GM23338 (cell line): ENCODE measurements at regions not wholly inside any gene's neighbourhood (a gene's known extent, or its start where the extent isn't known, plus 50 kb on each side); places are given as distances from the start of the nearest gene placed in this dataset.

ENCODE experiments used
- ATAC-seq: fragments of 200-7000 bp; cut with Tn5 transposase; 3 replicates; pipeline ENCODE4 v1.9.1; 2020
- DNase-seq: peaks from one replicate; pipeline ENCODE4 v3.0.0-alpha.2; 2015; ENCODE audit warnings: low spot score
- H2AFZ ChIP-seq: fragments of 200-600 bp; sonication (generic); 2 replicates; pipeline ENCODE4 v1.8.0; 2016; ENCODE audit warnings: antibody characterized with exemption, mild to moderate bottlenecking, moderate library complexity
- H3F3A ChIP-seq: fragments of 200-600 bp; sonication (generic); replicated peaks from 2 replicates; pipeline ENCODE4 v1.8.0; 2017; ENCODE audit warnings: antibody characterized with exemption, mixed run types, low read depth
- H3K27ac ChIP-seq: fragments of 200-600 bp; sonication (generic); 2 replicates; pipeline ENCODE4 v1.6.1; 2016; ENCODE audit warnings: low read depth
- H3K27me3 ChIP-seq: fragments of 200-600 bp; sonication (generic); 2 replicates; pipeline ENCODE4 v1.8.0; 2016; ENCODE audit warnings: mild to moderate bottlenecking, mixed run types, moderate library complexity; ENCODE audit not compliant: insufficient read depth
- H3K36me3 ChIP-seq: fragments of 200-600 bp; sonication (generic); 2 replicates; pipeline ENCODE4 v1.8.0; 2016; ENCODE audit warnings: mild to moderate bottlenecking; ENCODE audit not compliant: insufficient read depth
- H3K4me1 ChIP-seq: fragments of 200-600 bp; sonication (generic); 2 replicates; pipeline ENCODE4 v1.8.0; 2016; ENCODE audit warnings: mild to moderate bottlenecking, moderate library complexity; ENCODE audit not compliant: insufficient read depth
- H3K4me2 ChIP-seq: fragments of 200-600 bp; sonication (generic); 2 replicates; pipeline ENCODE4 v1.7.1; 2017; ENCODE audit warnings: mixed run types
- H3K4me3 ChIP-seq: fragments of 200-600 bp; sonication (generic); 2 replicates; pipeline ENCODE4 v1.6.1; 2016; ENCODE audit warnings: mixed run types
- H3K79me2 ChIP-seq: fragments of 200-600 bp; sonication (generic); replicated peaks from 2 replicates; pipeline ENCODE4 v1.8.0; 2017; ENCODE audit warnings: mild to moderate bottlenecking; ENCODE audit not compliant: insufficient read depth
- H3K9me2 ChIP-seq: fragments of 200-600 bp; sonication (generic); 2 replicates; pipeline ENCODE4 v1.8.0; 2017; ENCODE audit not compliant: insufficient read depth
- H4K20me1 ChIP-seq: fragments of 200-600 bp; sonication (generic); replicated peaks from 2 replicates; pipeline ENCODE4 v1.8.0; 2017; ENCODE audit warnings: mild to moderate bottlenecking; ENCODE audit not compliant: insufficient read depth
- H3K27ac Mint-ChIP-seq: 2 replicates; pipeline ENCODE4 v1.8.0; 2020; ENCODE audit warnings: inconsistent platforms, mild to moderate bottlenecking, moderate library complexity, mixed read lengths
- H3K27me3 Mint-ChIP-seq: 3 replicates; pipeline ENCODE4 v1.8.0; 2022; ENCODE audit warnings: low read depth, mild to moderate bottlenecking, moderate library complexity, mixed read lengths, inconsistent platforms; ENCODE audit not compliant: insufficient read depth, poor library complexity
- H3K36me3 Mint-ChIP-seq: 3 replicates; pipeline ENCODE4 v1.8.0; 2021; ENCODE audit warnings: low read depth, mild to moderate bottlenecking, inconsistent platforms, moderate library complexity, mixed read lengths
- H3K4me1 Mint-ChIP-seq: 3 replicates; pipeline ENCODE4 v1.8.0; 2020; ENCODE audit warnings: mild to moderate bottlenecking, inconsistent platforms, mixed read lengths
- H3K4me3 Mint-ChIP-seq: 3 replicates; pipeline ENCODE4 v1.8.0; 2021; ENCODE audit warnings: moderate library complexity, mild to moderate bottlenecking, inconsistent platforms, mixed read lengths
- H3K9me3 Mint-ChIP-seq: 3 replicates; pipeline ENCODE4 v1.8.0; 2020; ENCODE audit warnings: moderate library complexity, mild to moderate bottlenecking, inconsistent platforms, mixed read lengths
- CREB1 ChIP-seq: fragments of 250-450 bp; sonication (Bioruptor Pico); IDR thresholded peaks from 2 replicates; pipeline ENCODE4 v1.5.0; 2020; ENCODE audit warnings: low read depth, mild to moderate bottlenecking, moderate library complexity
- JUNB ChIP-seq: IDR thresholded peaks from one replicate; pipeline ENCODE4 v1.6.1; 2016; ENCODE audit warnings: antibody characterized with exemption; ENCODE audit not compliant: unreplicated experiment
- NANOG ChIP-seq: IDR thresholded peaks from 2 replicates; pipeline ENCODE4 v1.6.1; 2016; ENCODE audit warnings: antibody characterized with exemption, borderline replicate concordance
- POLR2AphosphoS5 ChIP-seq: IDR thresholded peaks from 2 replicates; pipeline ENCODE4 v1.6.1; 2016; ENCODE audit warnings: antibody characterized with exemption, low read depth
- TF ChIP-seq, protein P1 (sequence below): IDR thresholded peaks from one replicate; pipeline ENCODE4 v1.6.1; 2018; ENCODE audit warnings: antibody characterized with exemption; ENCODE audit not compliant: unreplicated experiment
- TF ChIP-seq, protein P2 (sequence below), 2 experiments: fragments of 200-600 bp in 1 of 2; sonication (generic) in 1 of 2; conservative IDR thresholded peaks; 2 replicates each; pipeline versions ENCODE4 v1.5.1 to v1.6.1; 2016 to 2017; ENCODE audit warnings: antibody characterized with exemption in 2 of 2, low read depth in 2 of 2, mild to moderate bottlenecking in 2 of 2, moderate library complexity in 1 of 2

DNA sequence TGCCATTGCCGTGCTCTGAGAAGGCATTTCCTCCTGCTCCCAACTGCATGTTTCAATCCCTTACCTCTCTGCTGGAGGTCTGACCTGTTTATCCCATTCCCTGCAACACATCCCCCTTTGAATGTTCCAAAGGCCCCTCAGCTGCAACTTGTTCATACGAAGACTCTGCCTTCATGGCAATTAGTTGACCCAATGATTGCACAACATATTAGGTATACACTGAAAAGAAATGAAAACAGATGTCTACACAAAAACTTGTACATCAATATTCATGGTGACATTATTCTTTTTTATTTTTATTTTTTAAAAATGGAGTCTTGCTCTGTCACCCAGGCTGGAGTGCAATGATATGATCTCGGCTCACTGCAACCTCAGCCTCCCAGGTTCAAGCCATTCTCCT, 54.9 kb upstream of the STX18 start (continued):
- TF ChIP-seq, protein P1, sequence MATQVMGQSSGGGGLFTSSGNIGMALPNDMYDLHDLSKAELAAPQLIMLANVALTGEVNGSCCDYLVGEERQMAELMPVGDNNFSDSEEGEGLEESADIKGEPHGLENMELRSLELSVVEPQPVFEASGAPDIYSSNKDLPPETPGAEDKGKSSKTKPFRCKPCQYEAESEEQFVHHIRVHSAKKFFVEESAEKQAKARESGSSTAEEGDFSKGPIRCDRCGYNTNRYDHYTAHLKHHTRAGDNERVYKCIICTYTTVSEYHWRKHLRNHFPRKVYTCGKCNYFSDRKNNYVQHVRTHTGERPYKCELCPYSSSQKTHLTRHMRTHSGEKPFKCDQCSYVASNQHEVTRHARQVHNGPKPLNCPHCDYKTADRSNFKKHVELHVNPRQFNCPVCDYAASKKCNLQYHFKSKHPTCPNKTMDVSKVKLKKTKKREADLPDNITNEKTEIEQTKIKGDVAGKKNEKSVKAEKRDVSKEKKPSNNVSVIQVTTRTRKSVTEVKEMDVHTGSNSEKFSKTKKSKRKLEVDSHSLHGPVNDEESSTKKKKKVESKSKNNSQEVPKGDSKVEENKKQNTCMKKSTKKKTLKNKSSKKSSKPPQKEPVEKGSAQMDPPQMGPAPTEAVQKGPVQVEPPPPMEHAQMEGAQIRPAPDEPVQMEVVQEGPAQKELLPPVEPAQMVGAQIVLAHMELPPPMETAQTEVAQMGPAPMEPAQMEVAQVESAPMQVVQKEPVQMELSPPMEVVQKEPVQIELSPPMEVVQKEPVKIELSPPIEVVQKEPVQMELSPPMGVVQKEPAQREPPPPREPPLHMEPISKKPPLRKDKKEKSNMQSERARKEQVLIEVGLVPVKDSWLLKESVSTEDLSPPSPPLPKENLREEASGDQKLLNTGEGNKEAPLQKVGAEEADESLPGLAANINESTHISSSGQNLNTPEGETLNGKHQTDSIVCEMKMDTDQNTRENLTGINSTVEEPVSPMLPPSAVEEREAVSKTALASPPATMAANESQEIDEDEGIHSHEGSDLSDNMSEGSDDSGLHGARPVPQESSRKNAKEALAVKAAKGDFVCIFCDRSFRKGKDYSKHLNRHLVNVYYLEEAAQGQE = no peak

DNA sequence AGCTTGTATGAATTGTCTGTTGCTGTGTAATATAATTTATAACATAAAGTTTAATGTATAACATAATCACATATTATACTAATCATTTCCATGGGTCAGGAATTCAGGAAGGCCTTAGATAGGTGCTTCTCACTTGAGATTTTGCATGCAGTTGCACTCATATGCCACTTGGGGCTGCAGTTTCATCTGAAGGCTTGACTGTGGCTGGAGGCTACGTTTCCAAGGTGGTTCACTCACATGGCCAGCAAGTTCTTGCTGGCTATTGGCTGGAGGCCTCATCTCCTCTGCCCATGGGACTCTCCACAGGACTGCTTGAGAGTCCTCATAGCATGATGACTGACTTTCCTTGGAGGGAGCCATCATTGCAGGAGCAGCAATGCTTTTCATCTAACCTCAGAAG, 53.4 kb upstream of the STX18 start:
- no peak overlapping the region for H3K4me2 ChIP-seq
- no peak overlapping the region for H3K4me3 ChIP-seq
- no peaks in the 10 kb centered on the region for H4K20me1 ChIP-seq
- H3K27me3 Mint-ChIP-seq = peaks cover 3% of the 10 kb centered on the region
- no peak overlapping the region for H2AFZ ChIP-seq
- H3K9me3 Mint-ChIP-seq = peaks cover 36% of the 10 kb centered on the region
- H3K27ac Mint-ChIP-seq = no peak overlapping the region
- H3K79me2 ChIP-seq = no peaks in the 10 kb centered on the region
- H3K4me1 Mint-ChIP-seq = peaks cover 8% of the 10 kb centered on the region; the same call in 2 of the 3 replicates
- no peaks in the 10 kb centered on the region for H3K9me2 ChIP-seq
- ATAC-seq (no peak), DNase-seq (peak; percentile 44)
- H3K36me3 Mint-ChIP-seq = peaks cover 50% of the 10 kb centered on the region
- no peak overlapping the region for H3K27ac ChIP-seq
- no peaks in the 10 kb centered on the region for H3K27me3 ChIP-seq
- 0 out of 2 replicates have a peak, but pooled peaks cover 6% of the 10 kb centered on the region for H3K36me3 ChIP-seq
- peaks cover 9% of the 10 kb centered on the region for H3K4me1 ChIP-seq
- no peak overlapping the region for H3K4me3 Mint-ChIP-seq
- H3F3A ChIP-seq = no peaks in the 10 kb centered on the region
- TF ChIP-seq, protein P2, sequence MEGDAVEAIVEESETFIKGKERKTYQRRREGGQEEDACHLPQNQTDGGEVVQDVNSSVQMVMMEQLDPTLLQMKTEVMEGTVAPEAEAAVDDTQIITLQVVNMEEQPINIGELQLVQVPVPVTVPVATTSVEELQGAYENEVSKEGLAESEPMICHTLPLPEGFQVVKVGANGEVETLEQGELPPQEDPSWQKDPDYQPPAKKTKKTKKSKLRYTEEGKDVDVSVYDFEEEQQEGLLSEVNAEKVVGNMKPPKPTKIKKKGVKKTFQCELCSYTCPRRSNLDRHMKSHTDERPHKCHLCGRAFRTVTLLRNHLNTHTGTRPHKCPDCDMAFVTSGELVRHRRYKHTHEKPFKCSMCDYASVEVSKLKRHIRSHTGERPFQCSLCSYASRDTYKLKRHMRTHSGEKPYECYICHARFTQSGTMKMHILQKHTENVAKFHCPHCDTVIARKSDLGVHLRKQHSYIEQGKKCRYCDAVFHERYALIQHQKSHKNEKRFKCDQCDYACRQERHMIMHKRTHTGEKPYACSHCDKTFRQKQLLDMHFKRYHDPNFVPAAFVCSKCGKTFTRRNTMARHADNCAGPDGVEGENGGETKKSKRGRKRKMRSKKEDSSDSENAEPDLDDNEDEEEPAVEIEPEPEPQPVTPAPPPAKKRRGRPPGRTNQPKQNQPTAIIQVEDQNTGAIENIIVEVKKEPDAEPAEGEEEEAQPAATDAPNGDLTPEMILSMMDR (conservative IDR thresholded peaks at IDR 0.05; ENCODE audit: low read depth in 2 of 2) = peak in 1 of 2 experiments; percentile 21; a peak in 2 of 4 replicates
- TF ChIP-seq JUNB (no peak), CREB1 (CRISPR knock-in tag) (no peak), POLR2AphosphoS5 (no peak), NANOG (no peak)

DNA sequence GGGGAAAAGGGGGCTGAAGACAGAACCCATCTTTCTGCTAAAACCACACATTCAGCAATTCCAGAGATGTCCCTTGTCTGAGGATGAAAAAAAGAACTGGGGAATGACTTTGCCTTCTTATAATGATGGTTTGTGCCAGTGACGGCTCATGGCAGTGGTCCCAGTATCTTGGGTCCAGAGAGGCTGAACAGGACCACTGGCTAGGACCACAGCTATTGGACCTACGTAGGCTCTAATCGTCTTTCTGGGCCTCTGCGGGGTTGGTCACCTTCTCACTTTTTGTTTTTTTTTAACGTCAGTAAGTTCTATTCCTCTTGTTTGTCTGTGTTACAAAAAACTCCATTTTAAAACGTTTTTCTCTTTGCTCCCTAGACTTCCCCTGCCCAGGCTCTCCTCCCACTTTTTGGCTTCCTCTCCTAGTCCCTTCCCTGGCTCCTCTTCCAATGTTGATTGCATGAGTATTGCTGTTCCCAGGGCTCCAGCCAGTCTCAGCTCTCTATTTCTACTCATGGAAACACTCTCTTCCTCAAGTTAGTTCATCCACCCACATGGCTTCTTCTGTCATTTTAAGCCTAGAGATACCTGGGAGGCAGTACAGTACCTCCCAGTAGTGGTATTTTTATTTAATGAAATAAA, 52.6 kb upstream of the STX18 start:
- Histone ChIP-seq H3K27ac (no peak overlapping the region), H2AFZ (no peak overlapping the region), H3K4me2 (no peak overlapping the region), H3K79me2 (no peaks in the 10 kb centered on the region), H3K4me1 (peaks cover 9% of the 10 kb centered on the region), H4K20me1 (no peaks in the 10 kb centered on the region), H3K27me3 (no peaks in the 10 kb centered on the region), H3F3A (no peaks in the 10 kb centered on the region), H3K4me3 (no peak overlapping the region), H3K9me2 (no peaks in the 10 kb centered on the region), H3K36me3 (0 out of 2 replicates have a peak, but pooled peaks cover 6% of the 10 kb centered on the region)
- Mint-ChIP-seq H3K27ac (no peak overlapping the region), H3K27me3 (peaks cover 3% of the 10 kb centered on the region), H3K36me3 (peaks cover 50% of the 10 kb centered on the region), H3K4me3 (no peak overlapping the region), H3K4me1 (peaks cover 8% of the 10 kb centered on the region; the same call in 2 of the 3 replicates), H3K9me3 (peaks cover 36% of the 10 kb centered on the region)
- no peak for ATAC-seq
- DNase-seq = no peak
- no peak for TF ChIP-seq POLR2AphosphoS5
- TF ChIP-seq, protein P1 = no peak
